ENCODE measurements at regions not wholly inside any gene's neighbourhood (a gene's known extent, or its start where the extent isn't known, plus 50 kb on each side); places are given as distances from the start of the nearest gene placed in this dataset.

DNA sequence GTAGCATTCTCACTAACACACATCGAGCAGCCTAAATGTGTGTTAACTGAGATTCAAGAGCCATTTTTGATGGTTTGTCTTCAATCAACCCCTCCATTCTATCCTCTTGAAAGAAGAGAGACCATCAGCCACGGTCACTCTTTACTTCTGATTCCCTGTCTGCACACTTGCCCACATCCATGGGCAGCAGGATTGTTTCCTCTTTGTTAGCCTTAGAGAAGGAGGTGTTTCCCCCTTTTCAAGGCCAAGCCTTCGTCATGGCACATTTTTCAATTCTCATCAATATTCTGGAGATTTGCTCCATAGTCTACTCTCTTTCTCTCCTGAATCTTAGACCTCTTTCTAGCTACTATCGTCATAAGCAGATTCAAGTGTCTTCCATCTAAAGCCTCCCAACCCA lies 522.4 kb upstream of the NAALADL2 start:
- H3K4me3 ChIP-seq (replicated peaks in 1 of 3; ENCODE audit: low read depth in 2 of 3, low read length in 3 of 3), result peak overlapping the region in 1 of 3 experiments; percentile 64
- no peaks in the 10 kb centered on the region for H3K9me3 ChIP-seq (replicated peaks in 1 of 2; ENCODE audit: control insufficient read depth in 1 of 2, insufficient read depth in 1 of 2, low read length in 2 of 2)
- peak overlapping the region; percentile 21 to 80 for H3K4me3 Mint-ChIP-seq
- H2AFZ ChIP-seq (ENCODE audit: insufficient read depth, low read depth, low read length, poor library complexity, severe bottlenecking), result peak overlapping the region; percentile 66
- H3K4me1 Mint-ChIP-seq, result peaks cover 41% of the 10 kb centered on the region
- H3K27me3 ChIP-seq (ENCODE audit: control insufficient read depth in 2 of 2, insufficient read depth in 2 of 2, low read length in 2 of 2), result no peaks in the 10 kb centered on the region
- peak overlapping the region; percentile 73 for H3K4me2 ChIP-seq (replicated peaks; ENCODE audit: extremely low read depth, low read length, poor library complexity, severe bottlenecking)
- no peaks in the 10 kb centered on the region for H3K36me3 ChIP-seq (replicated peaks in 1 of 2; ENCODE audit: control insufficient read depth in 1 of 2, insufficient read depth in 2 of 2, low read length in 2 of 2)
- no peaks in the 10 kb centered on the region for H3K79me2 ChIP-seq (ENCODE audit: insufficient read depth, low read length)
- TF ChIP-seq, protein P1, sequence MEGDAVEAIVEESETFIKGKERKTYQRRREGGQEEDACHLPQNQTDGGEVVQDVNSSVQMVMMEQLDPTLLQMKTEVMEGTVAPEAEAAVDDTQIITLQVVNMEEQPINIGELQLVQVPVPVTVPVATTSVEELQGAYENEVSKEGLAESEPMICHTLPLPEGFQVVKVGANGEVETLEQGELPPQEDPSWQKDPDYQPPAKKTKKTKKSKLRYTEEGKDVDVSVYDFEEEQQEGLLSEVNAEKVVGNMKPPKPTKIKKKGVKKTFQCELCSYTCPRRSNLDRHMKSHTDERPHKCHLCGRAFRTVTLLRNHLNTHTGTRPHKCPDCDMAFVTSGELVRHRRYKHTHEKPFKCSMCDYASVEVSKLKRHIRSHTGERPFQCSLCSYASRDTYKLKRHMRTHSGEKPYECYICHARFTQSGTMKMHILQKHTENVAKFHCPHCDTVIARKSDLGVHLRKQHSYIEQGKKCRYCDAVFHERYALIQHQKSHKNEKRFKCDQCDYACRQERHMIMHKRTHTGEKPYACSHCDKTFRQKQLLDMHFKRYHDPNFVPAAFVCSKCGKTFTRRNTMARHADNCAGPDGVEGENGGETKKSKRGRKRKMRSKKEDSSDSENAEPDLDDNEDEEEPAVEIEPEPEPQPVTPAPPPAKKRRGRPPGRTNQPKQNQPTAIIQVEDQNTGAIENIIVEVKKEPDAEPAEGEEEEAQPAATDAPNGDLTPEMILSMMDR (IDR thresholded peaks at IDR 0.05), result no peak
- no peaks in the 10 kb centered on the region for H4K20me1 ChIP-seq (ENCODE audit: insufficient read depth, low read length)
- no peaks in the 10 kb centered on the region for H3K27me3 Mint-ChIP-seq (ENCODE audit: low read depth in 3 of 3)
- H3K9me3 Mint-ChIP-seq, result peaks cover 0 to 7% (median 0%) of the 10 kb centered on the region in 7 donors
- H3K27ac Mint-ChIP-seq, result peak overlapping the region; percentile 87 to 99 (median 98)
- peak; percentile 34 to 66 (median 44) for DNase-seq
- WGBS (ENCODE audit: insufficient coverage), result no CpG with 5 or more reads among the region's 4 CpGs
- H3K27ac ChIP-seq (ENCODE audit: low read depth in 1 of 2, low read length in 2 of 2), result peak overlapping the region; percentile 76 to 90
- H3K9ac ChIP-seq (ENCODE audit: insufficient read depth, low read length, poor library complexity, severe bottlenecking), result peak overlapping the region; percentile 38
- H3K4me1 ChIP-seq (ENCODE audit: control insufficient read depth in 1 of 2, insufficient read depth in 2 of 2, low read length in 2 of 2), result peaks cover 40 to 43% of the 10 kb centered on the region in 2 donors
- intact Hi-C loops (cut with micrococcal nuclease), result loop anchor here in 1 of 2 donors (10.0 kb wide), 1 partner anchor 108 kb away; no protein-coding TSS in a partner anchor
- peaks cover 0 to 8% of the 10 kb centered on the region in 2 donors for H3K36me3 Mint-ChIP-seq

DNA sequence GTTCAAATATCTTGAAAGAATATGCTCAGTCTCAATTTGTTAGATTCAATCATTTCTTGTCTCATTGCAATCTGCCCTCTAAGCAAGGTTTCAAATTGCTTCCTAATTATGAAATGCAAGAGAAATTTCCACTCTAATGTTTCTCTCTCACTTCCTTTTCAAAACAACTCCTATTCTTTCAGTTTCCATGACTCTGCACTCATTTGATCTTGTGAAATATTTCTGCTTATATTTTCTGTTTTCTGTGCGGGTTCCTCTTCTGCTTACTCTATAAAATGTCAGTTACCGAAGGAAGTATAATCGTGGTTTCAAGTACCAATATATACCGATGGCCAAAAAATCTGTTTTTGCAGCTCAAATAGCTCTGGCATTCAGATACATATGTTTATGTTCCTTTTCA lies 521.9 kb upstream of the NAALADL2 start:
- Histone ChIP-seq H3K27me3 (ENCODE audit: control insufficient read depth in 2 of 2, insufficient read depth in 2 of 2, low read length in 2 of 2) (no peaks in the 10 kb centered on the region), H3K36me3 (replicated peaks in 1 of 2; ENCODE audit: control insufficient read depth in 1 of 2, insufficient read depth in 2 of 2, low read length in 2 of 2) (no peaks in the 10 kb centered on the region), H2AFZ (ENCODE audit: insufficient read depth, low read depth, low read length, poor library complexity, severe bottlenecking) (peak overlapping the region; percentile 66), H4K20me1 (ENCODE audit: insufficient read depth, low read length) (no peaks in the 10 kb centered on the region), H3K4me2 (replicated peaks; ENCODE audit: extremely low read depth, low read length, poor library complexity, severe bottlenecking) (peak overlapping the region; percentile 73), H3K4me1 (ENCODE audit: control insufficient read depth in 1 of 2, insufficient read depth in 2 of 2, low read length in 2 of 2) (peaks cover 36 to 38% of the 10 kb centered on the region in 2 donors), H3K9ac (ENCODE audit: insufficient read depth, low read length, poor library complexity, severe bottlenecking) (peak overlapping the region; percentile 38), H3K9me3 (replicated peaks in 1 of 2; ENCODE audit: control insufficient read depth in 1 of 2, insufficient read depth in 1 of 2, low read length in 2 of 2) (no peaks in the 10 kb centered on the region), H3K27ac (ENCODE audit: low read depth in 1 of 2, low read length in 2 of 2) (peak overlapping the region; percentile 76 to 90), H3K79me2 (ENCODE audit: insufficient read depth, low read length) (no peaks in the 10 kb centered on the region), H3K4me3 (replicated peaks in 1 of 3; ENCODE audit: low read depth in 2 of 3, low read length in 3 of 3) (peak overlapping the region in 2 of 3 experiments; percentile 43 to 64)
- Mint-ChIP-seq H3K9me3 (peaks cover 0 to 7% (median 0%) of the 10 kb centered on the region in 7 donors), H3K4me3 (peak overlapping the region; percentile 16 to 80), H3K27ac (peak overlapping the region; percentile 87 to 99 (median 98)), H3K27me3 (ENCODE audit: low read depth in 3 of 3) (no peaks in the 10 kb centered on the region), H3K36me3 (peaks cover 0 to 4% of the 10 kb centered on the region in 2 donors), H3K4me1 (peaks cover 37% of the 10 kb centered on the region)
- DNase-seq, result peak; percentile 67 to 89 (median 81)
- 0% methylated on average over 2 of the region's 4 CpGs for WGBS (ENCODE audit: insufficient coverage)
- intact Hi-C loops (cut with micrococcal nuclease), result loop anchor here in 1 of 2 donors (10.0 kb wide), 1 partner anchor 108 kb away; no protein-coding TSS in a partner anchor
- TF ChIP-seq, protein P1 (IDR thresholded peaks at IDR 0.05), result no peak
